ENCODE measurements at regions not wholly inside any gene's neighbourhood (a gene's known extent, or its start where the extent isn't known, plus 50 kb on each side); places are given as distances from the start of the nearest gene placed in this dataset.

GRCh38 chr15:101566748-101567488 is 77.4 kb upstream of the PCSK6 start:
- TF ChIP-seq TAF1 (IDR thresholded peaks at IDR 0.05; ENCODE audit: borderline replicate concordance, insufficient read depth, low read length) (no peak), SIN3A (IDR thresholded peaks at IDR 0.05; ENCODE audit: borderline replicate concordance, insufficient read depth, low read length) (no peak), POLR2AphosphoS5 (IDR thresholded peaks at IDR 0.05; ENCODE audit: low read depth, low read length) (no peak), FOXP2 (optimal IDR thresholded peaks at IDR 0.05; ENCODE audit: borderline replicate concordance, extremely low read depth, extremely low read length, insufficient read depth) (no peak)
- TF ChIP-seq, protein P1, sequence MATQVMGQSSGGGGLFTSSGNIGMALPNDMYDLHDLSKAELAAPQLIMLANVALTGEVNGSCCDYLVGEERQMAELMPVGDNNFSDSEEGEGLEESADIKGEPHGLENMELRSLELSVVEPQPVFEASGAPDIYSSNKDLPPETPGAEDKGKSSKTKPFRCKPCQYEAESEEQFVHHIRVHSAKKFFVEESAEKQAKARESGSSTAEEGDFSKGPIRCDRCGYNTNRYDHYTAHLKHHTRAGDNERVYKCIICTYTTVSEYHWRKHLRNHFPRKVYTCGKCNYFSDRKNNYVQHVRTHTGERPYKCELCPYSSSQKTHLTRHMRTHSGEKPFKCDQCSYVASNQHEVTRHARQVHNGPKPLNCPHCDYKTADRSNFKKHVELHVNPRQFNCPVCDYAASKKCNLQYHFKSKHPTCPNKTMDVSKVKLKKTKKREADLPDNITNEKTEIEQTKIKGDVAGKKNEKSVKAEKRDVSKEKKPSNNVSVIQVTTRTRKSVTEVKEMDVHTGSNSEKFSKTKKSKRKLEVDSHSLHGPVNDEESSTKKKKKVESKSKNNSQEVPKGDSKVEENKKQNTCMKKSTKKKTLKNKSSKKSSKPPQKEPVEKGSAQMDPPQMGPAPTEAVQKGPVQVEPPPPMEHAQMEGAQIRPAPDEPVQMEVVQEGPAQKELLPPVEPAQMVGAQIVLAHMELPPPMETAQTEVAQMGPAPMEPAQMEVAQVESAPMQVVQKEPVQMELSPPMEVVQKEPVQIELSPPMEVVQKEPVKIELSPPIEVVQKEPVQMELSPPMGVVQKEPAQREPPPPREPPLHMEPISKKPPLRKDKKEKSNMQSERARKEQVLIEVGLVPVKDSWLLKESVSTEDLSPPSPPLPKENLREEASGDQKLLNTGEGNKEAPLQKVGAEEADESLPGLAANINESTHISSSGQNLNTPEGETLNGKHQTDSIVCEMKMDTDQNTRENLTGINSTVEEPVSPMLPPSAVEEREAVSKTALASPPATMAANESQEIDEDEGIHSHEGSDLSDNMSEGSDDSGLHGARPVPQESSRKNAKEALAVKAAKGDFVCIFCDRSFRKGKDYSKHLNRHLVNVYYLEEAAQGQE (IDR thresholded peaks at IDR 0.05; ENCODE audit: insufficient read depth in 1 of 2, low read depth in 2 of 2, low read length in 2 of 2) = no peak

- TF ChIP-seq POLR2AphosphoS5 (IDR thresholded peaks at IDR 0.05; ENCODE audit: low read depth, low read length) = no peak
- no peak for TF ChIP-seq FOXP2 (optimal IDR thresholded peaks at IDR 0.05; ENCODE audit: borderline replicate concordance, extremely low read depth, extremely low read length, insufficient read depth)
- no peak for TF ChIP-seq TAF1 (IDR thresholded peaks at IDR 0.05; ENCODE audit: borderline replicate concordance, insufficient read depth, low read length)
- TF ChIP-seq, protein P1 (IDR thresholded peaks at IDR 0.05; ENCODE audit: insufficient read depth in 1 of 2, low read depth in 2 of 2, low read length in 2 of 2) = no peak
These were observed 75.9 kb upstream of the PCSK6 start for GRCh38 chr15:101565377-101565776.

- TF ChIP-seq TAF1 (IDR thresholded peaks at IDR 0.05; ENCODE audit: borderline replicate concordance, insufficient read depth, low read length) = no peak
These were observed 73.8 kb upstream of the PCSK6 start for GRCh38 chr15:101563176-101563796.

- TF ChIP-seq TAF1 (IDR thresholded peaks at IDR 0.05; ENCODE audit: borderline replicate concordance, insufficient read depth, low read length) (no peak), FOXP2 (optimal IDR thresholded peaks at IDR 0.05; ENCODE audit: borderline replicate concordance, extremely low read depth, extremely low read length, insufficient read depth) (no peak), POLR2AphosphoS5 (IDR thresholded peaks at IDR 0.05; ENCODE audit: low read depth, low read length) (no peak), SIN3A (IDR thresholded peaks at IDR 0.05; ENCODE audit: borderline replicate concordance, insufficient read depth, low read length) (no peak)
- TF ChIP-seq, protein P1 (IDR thresholded peaks at IDR 0.05; ENCODE audit: insufficient read depth in 1 of 2, low read depth in 2 of 2, low read length in 2 of 2) = no peak
These were observed 73.0 kb upstream of the PCSK6 start for GRCh38 chr15:101562428-101563059.

GRCh38 chr15:101561584-101561906 is 72.0 kb upstream of the PCSK6 start:
- TF ChIP-seq POLR2AphosphoS5 (IDR thresholded peaks at IDR 0.05; ENCODE audit: low read depth, low read length) (no peak), SIN3A (IDR thresholded peaks at IDR 0.05; ENCODE audit: borderline replicate concordance, insufficient read depth, low read length) (no peak), FOXP2 (optimal IDR thresholded peaks at IDR 0.05; ENCODE audit: borderline replicate concordance, extremely low read depth, extremely low read length, insufficient read depth) (no peak), TAF1 (IDR thresholded peaks at IDR 0.05; ENCODE audit: borderline replicate concordance, insufficient read depth, low read length) (no peak)
- TF ChIP-seq, protein P1 (IDR thresholded peaks at IDR 0.05; ENCODE audit: insufficient read depth in 1 of 2, low read depth in 2 of 2, low read length in 2 of 2) = no peak

Measured in PFSK-1 (cell line).